Astrocyte of the spinal cord (primary cell): ENCODE measurements at regions not wholly inside any gene's neighbourhood (a gene's known extent, or its start where the extent isn't known, plus 50 kb on each side); places are given as distances from the start of the nearest gene placed in this dataset.
"Not testable (repeated sequence)": the region's sequence is repeated elsewhere in the genome, so short reads cannot be mapped to it uniquely, and the experiment has no call there.

Experiments used
- DNase-seq: peaks from one replicate; pipeline ENCODE4 v3.0.0; 2011; ENCODE audit warnings: low read depth, low spot score
- H3K4me3 ChIP-seq: 2 replicates; pipeline ENCODE4 v1.5.1; 2011; ENCODE audit warnings: low read depth, mild to moderate bottlenecking, low read length, moderate library complexity
- in situ Hi-C: cut with HindIII; loops from 2 replicates; pipeline ENCODE4 v1.10.0; 2017; ENCODE audit warnings: low sequenced_read_pairs
- TF ChIP-seq, protein P1 (sequence below): IDR thresholded peaks from 2 replicates; pipeline ENCODE4 v1.5.1; 2012; ENCODE audit warnings: low read depth, mild to moderate bottlenecking, low read length, inconsistent platforms

DNA sequence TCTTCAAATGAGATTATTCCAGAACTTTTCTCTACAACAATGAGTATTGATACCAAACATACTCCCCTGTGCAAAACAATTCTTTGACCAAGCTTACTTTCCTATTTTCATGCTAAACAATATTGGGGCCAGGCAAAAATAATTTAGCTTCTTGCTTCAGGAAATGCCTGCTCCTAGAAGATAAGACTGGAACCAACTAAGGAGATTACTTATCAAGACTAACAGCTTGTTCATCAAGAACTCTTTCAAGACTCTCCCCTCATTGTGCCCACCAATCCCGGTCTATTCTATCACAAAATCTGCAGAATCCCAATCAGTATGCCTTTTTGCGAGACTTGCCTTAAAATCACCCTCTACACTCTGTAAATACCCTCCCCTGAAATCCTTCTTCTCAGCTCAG, 536.6 kb downstream of the RWDD3 start:
- no peak overlapping the region for H3K4me3 ChIP-seq
- in situ Hi-C loops = no loop called here
- DNase-seq = no peak
- TF ChIP-seq, protein P1, sequence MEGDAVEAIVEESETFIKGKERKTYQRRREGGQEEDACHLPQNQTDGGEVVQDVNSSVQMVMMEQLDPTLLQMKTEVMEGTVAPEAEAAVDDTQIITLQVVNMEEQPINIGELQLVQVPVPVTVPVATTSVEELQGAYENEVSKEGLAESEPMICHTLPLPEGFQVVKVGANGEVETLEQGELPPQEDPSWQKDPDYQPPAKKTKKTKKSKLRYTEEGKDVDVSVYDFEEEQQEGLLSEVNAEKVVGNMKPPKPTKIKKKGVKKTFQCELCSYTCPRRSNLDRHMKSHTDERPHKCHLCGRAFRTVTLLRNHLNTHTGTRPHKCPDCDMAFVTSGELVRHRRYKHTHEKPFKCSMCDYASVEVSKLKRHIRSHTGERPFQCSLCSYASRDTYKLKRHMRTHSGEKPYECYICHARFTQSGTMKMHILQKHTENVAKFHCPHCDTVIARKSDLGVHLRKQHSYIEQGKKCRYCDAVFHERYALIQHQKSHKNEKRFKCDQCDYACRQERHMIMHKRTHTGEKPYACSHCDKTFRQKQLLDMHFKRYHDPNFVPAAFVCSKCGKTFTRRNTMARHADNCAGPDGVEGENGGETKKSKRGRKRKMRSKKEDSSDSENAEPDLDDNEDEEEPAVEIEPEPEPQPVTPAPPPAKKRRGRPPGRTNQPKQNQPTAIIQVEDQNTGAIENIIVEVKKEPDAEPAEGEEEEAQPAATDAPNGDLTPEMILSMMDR = no peak

DNA sequence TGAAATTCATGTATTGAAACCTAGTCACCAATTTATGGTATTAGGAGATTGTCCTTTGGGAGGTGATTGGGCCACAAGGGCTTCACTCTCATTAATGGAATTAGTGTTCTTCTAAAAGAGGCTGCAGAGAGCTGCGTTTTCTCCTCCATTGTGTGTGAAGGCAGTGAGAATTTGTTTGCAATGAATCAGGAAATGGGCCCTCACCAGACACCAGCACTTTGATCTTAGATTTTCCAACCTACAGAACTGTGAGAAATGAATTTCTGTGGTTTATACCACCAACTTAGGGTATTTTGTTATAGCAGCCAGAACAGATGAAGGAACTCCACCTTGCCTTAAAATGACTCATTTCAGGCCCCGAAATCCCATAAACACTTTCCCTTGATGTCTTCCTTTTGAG, 544.2 kb downstream of the RWDD3 start:
- TF ChIP-seq, protein P1 = no peak
- no peak for DNase-seq
- no peak overlapping the region for H3K4me3 ChIP-seq
- in situ Hi-C loops = no loop called here

DNA sequence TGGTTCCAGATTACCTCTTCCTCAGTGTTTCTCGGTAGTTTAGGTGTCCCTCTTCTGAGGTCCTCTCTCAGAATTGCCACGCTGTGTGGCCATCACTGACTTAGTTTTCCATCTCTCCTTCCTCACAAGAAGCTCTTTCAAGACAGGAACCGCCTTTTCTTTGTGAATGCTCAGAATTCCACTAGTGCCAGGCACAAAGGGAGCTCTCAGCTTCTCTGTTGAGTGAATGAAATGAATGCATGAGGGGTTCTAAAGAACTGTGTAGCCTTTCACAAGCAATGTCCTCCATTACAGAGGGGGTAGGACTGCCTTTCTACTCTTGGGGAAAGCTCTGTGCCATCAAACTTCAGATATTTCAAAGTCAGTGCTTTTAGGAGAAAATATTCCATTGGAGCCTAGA, 546.8 kb downstream of the RWDD3 start:
- in situ Hi-C loops = no loop called here
- TF ChIP-seq, protein P1 = no peak
- no peak for DNase-seq
- H3K4me3 ChIP-seq = no peak overlapping the region

DNA sequence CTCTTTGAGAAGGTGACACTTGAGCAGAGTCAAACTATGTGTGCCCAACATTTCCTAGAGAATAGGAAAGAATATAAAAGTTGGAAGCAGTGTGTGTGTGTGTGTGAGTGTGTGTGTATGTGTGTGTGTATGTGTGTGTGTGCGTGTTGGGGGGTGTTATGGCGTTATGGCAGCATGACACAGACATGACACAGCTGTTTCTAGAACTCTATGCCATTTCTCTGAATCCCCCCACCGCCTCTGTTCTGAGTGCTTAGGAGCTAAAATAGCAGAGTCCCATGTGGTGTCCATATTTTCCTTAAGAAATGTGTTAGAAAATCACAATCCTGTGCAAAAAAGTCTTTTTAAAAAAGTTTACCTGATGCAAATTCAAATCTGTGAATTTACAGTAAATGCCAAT, 556.1 kb downstream of the RWDD3 start:
- DNase-seq = no peak

DNA sequence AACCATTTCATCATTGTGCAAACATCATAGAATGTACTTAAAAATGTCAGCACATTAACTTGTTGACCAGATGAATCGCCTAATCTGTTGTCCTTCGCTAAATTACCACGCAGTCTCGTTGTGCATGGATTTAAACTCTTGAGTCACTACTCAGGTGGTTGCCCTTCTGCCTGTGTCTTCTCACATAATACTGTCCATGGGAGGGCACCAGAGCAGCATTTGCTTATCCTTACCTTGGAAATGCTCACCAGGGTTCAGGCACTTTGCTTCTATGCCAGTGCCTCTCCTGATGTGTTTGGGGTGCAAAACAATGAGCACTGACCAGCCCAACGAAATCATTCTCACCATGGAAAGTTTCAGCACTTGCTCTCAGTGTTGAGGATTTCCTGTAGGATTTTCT, 559.9 kb downstream of the RWDD3 start:
- H3K4me3 ChIP-seq = no peak overlapping the region
- DNase-seq = no peak
- in situ Hi-C loops = no loop called here
- TF ChIP-seq, protein P1 = peak; percentile 3

More for the DNA sequence above, 556.1 kb downstream of the RWDD3 start:
- H3K4me3 ChIP-seq = no peak overlapping the region
- in situ Hi-C loops = no loop called here
- TF ChIP-seq, protein P1 = no peak

DNA sequence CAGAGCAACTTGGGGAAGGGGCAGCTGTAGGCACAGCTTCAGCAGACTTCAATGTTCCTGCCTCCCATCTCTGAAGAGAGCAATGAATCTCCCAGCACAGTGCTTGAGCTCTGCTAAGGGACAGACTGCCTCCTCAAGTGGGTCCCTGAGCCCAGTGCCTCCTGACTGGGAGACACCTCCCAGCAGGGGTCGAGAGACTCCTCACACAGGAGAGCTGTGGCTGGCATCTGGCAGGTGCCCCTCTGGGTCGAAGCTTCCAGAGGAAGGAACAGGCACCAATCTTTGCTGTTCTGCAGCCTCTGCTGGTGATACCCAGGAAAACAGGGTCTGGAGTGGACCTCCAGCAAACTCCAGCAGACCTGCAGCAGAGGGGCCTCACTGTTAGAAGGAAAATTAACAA, 563.8 kb downstream of the RWDD3 start:
- in situ Hi-C loops, H3K4me3 ChIP-seq, DNase-seq: not testable (repeated sequence)

DNA sequence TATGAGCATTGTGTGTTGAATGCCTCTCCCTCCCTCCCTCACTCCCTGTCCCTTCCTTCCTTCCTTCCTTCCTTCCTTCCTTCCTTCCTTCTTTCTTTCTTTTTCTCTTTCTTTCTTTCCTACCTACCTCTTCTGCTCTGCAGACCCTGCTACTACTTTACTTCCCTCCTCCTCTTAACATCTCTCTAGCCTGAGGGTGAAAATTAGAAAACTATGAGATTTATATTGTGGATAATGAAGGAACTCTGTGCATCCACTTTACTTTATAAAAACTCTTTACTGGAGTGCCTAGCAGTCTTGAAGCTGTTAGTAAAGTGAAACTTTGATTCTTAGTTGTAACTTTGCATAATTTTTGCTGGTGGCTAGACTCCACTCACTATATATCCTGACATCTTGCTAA, 572.2 kb downstream of the RWDD3 start:
- no peak overlapping the region for H3K4me3 ChIP-seq
- in situ Hi-C loops = no loop called here
- TF ChIP-seq, protein P1 = no peak
- DNase-seq = no peak
